Ectodermal cell (in vitro differentiated cells): ENCODE measurements at regions not wholly inside any gene's neighbourhood (a gene's known extent, or its start where the extent isn't known, plus 50 kb on each side); places are given as distances from the start of the nearest gene placed in this dataset.

Source experiments
- H3K27ac ChIP-seq: 2 replicates; pipeline ENCODE4 v1.7.0; 2013; ENCODE audit warnings: mild to moderate bottlenecking, low read depth, low read length; ENCODE audit not compliant: insufficient read depth, poor library complexity, severe bottlenecking
- H3K27me3 ChIP-seq: 2 replicates; pipeline ENCODE4 v1.7.0; 2013; ENCODE audit warnings: mild to moderate bottlenecking, low read length; ENCODE audit not compliant: insufficient read depth, control insufficient read depth, poor library complexity, severe bottlenecking
- H3K36me3 ChIP-seq: one replicate; pipeline ENCODE4 v1.7.0; 2013; ENCODE audit warnings: low read length; ENCODE audit not compliant: control insufficient read depth, insufficient read depth
- H3K4me1 ChIP-seq: one replicate; pipeline ENCODE4 v1.7.0; 2013; ENCODE audit warnings: low read length; ENCODE audit not compliant: control insufficient read depth, insufficient read depth
- H3K4me3 ChIP-seq: 2 replicates; pipeline ENCODE4 v1.7.0; 2013; ENCODE audit warnings: low read depth, low read length, control low read depth; ENCODE audit not compliant: insufficient read depth
- H3K9me3 ChIP-seq: 2 replicates; pipeline ENCODE4 v1.7.0; 2013; ENCODE audit warnings: mild to moderate bottlenecking, low read length, moderate library complexity; ENCODE audit not compliant: control insufficient read depth
- WGBS, 2 experiments: methylation state at CpG; one replicate each; pipeline ENCODE4 v1.1.7; 2013; ENCODE audit warnings: missing lambda C conversion rate in 2 of 2; 5-methylcytosine and 5-hydroxymethylcytosine counted together

DNA sequence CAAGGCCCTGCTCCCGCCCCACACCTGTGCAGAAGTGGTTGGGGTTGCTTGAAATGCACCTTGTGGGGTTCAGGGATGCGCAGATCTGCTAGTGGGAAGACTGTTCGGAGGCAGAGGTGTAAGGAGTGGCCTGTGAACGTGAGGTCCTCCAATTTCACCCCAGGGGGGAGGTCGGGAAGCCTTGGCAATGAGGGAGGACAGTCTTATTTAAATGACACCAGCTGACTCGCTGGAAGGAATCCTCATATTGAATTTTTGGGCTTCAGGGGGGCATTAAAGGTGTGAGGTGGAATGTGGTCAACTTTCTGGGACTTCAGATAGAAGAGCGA, 218.8 kb upstream of the CELF2 start:
- Histone ChIP-seq H3K4me1 (peaks cover 19% of the 10 kb centered on the region), H3K4me3 (no peak overlapping the region), H3K27ac (no peak overlapping the region), H3K27me3 (no peaks in the 10 kb centered on the region), H3K36me3 (no peaks in the 10 kb centered on the region), H3K9me3 (no peaks in the 10 kb centered on the region)
- 68 to 69% methylated on average over 7 of the region's 7 CpGs for WGBS, 2 experiments

DNA sequence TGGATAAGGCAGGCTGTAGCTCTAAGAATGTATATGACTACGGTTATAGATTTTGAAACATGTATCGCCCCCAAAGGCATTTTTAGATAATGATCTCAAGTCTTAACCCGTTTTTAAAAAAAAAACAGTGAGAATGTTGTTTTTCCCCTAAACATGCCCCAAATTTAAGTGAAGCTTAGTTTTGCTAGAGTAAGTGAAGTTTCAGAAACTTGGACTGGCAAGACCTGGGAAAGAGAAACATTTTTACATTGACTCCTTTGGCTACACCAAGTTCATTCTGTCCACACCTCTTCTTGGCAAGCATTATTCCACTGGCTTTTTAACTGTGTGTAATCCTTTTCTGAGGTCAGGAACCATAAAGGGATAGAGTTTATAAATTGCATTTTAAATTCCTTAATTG, 216.7 kb upstream of the CELF2 start:
- no peaks in the 10 kb centered on the region for H3K27me3 ChIP-seq
- no peak overlapping the region for H3K27ac ChIP-seq
- H3K4me3 ChIP-seq = no peak overlapping the region
- no peaks in the 10 kb centered on the region for H3K9me3 ChIP-seq
- 89 to 93% methylated on average over 3 of the region's 3 CpGs for WGBS, 2 experiments
- H3K36me3 ChIP-seq = no peaks in the 10 kb centered on the region
- peaks cover 19% of the 10 kb centered on the region for H3K4me1 ChIP-seq

DNA sequence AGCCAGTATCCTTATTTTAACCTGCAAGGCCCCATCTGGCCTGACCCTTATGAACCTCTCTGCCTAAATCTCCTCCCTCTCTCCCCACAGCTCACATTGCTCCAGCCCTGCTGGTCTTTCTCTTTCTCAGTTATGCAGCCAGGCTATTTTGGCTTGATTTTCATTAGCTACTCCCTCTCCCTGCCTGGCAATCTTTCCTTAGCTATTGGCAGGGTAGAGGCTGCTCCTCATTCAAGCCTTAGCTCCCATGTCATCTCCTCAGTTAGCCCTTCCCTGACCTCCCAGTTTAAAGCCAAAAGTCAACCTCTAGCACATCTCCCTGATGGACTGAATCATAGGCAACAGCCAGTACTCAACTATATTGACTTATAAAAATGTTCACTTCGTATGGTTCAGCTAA, 214.4 kb upstream of the CELF2 start:
- Histone ChIP-seq H3K9me3 (no peaks in the 10 kb centered on the region), H3K4me3 (no peak overlapping the region), H3K4me1 (peaks cover 5% of the 10 kb centered on the region), H3K36me3 (no peaks in the 10 kb centered on the region), H3K27me3 (no peaks in the 10 kb centered on the region), H3K27ac (no peak overlapping the region)
- 100% methylated on average over 1 of the region's 1 CpG for WGBS, 2 experiments

DNA sequence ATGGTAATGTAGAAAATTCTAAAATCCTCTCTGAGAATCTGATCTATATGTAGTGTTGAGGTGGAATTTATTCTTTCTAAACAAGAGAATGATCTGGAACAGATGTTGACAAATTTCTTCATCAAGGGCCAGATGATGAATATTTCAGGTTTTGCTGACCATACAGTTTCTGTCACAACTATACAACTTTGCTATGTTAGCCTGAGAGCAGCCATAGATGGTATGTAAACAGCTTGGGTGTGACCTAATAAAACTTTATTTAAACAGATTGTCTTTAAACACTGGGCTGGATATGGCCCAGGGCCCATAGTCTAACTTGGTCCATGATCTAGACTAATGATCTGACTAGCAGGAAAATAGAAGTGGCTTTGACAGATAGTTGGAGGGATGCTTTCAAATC, 213.6 kb upstream of the CELF2 start:
- no peak overlapping the region for H3K27ac ChIP-seq
- no peak overlapping the region for H3K4me3 ChIP-seq
- H3K4me1 ChIP-seq = no peaks in the 10 kb centered on the region
- H3K36me3 ChIP-seq = no peaks in the 10 kb centered on the region
- H3K9me3 ChIP-seq = no peaks in the 10 kb centered on the region
- no peaks in the 10 kb centered on the region for H3K27me3 ChIP-seq

DNA sequence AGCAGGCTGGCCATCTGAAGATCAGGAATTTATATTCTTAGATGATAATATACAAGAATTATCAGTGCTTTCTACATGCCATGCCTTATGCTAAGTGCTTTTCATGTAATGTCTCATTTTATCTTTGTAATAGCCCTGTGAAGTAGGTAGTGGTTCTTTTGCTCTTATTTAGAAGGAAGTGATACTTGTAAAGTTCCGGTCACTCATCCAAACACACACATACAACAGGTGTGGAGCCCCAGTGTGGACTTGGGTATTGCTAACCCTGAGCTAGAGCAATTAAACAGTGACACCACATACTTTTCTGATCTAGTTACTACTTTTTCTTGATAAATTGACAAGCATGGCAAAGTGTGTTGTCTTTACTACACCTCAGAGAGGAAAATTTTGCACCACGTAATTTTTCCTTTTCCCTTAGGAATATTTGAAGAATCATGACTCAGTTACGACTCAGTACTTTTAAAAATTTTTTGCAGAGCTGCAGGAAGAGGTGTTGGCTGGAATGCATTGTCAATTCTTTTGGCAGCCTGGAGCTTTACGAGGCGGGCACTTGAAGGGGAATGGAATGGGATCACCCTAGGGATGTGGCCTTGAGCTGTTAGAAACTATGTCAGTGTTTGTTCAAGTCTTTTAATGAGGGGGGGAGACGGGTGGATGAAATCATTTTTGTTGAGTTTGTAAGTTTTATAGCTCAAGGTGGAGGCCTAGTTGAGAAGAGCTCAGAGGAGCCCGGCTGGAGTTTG, 212.5 kb upstream of the CELF2 start:
- H3K9me3 ChIP-seq = no peaks in the 10 kb centered on the region
- H3K4me3 ChIP-seq = no peak overlapping the region
- H3K27ac ChIP-seq = no peak overlapping the region
- no peaks in the 10 kb centered on the region for H3K27me3 ChIP-seq
- H3K4me1 ChIP-seq = no peaks in the 10 kb centered on the region
- WGBS, 2 experiments = 82 to 87% methylated on average over 6 to 7 of the region's 7 CpGs
- H3K36me3 ChIP-seq = no peaks in the 10 kb centered on the region

DNA sequence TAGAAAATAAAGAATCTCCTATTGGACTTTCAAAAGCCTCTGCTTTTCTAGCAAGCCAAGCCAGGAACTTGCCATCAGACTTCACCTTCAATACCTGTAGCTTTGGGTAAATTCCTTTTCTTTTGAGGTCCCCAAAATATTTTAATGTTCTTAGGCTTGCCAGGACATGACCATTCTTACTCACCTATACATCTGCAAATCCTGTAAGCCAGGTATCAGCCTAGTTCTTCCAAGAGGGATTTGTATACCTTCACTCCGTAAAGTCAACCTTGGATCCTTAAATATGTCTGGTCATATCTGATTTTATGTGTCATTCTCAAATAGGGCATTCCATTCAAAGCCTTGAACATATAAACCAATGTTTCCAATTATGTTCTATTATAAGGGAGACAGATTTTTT, 210.6 kb upstream of the CELF2 start:
- Histone ChIP-seq H3K4me1 (no peaks in the 10 kb centered on the region), H3K4me3 (no peak overlapping the region), H3K9me3 (no peaks in the 10 kb centered on the region), H3K36me3 (no peaks in the 10 kb centered on the region), H3K27me3 (no peaks in the 10 kb centered on the region), H3K27ac (no peak overlapping the region)
- WGBS, 2 experiments = 100% methylated on average over 1 of the region's 1 CpG

DNA sequence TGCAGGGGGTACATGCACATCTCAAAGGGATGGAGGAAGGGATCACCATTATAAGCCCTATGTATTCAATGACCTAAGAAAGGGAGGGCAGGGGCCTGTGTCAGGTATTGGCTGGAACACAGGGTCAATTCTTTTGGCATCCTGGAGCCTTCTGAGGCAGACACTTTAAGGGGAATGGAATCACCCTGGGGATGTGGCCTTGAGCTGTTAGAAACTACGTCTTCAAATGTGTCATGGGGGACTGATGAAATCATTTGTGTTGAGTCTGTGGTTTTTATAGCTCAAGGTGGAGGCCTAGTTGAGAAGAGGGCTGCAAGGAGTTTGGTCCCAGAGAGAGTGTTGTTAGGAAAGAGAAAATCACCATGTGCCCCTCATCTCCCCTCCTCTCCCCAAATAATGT, 206.1 kb upstream of the CELF2 start:
- H3K4me1 ChIP-seq = no peaks in the 10 kb centered on the region
- no peaks in the 10 kb centered on the region for H3K9me3 ChIP-seq
- H3K4me3 ChIP-seq = no peak overlapping the region
- no peak overlapping the region for H3K27ac ChIP-seq
- WGBS, 2 experiments = 83 to 94% methylated on average over 1 of the region's 1 CpG
- no peaks in the 10 kb centered on the region for H3K27me3 ChIP-seq
- H3K36me3 ChIP-seq = no peaks in the 10 kb centered on the region

DNA sequence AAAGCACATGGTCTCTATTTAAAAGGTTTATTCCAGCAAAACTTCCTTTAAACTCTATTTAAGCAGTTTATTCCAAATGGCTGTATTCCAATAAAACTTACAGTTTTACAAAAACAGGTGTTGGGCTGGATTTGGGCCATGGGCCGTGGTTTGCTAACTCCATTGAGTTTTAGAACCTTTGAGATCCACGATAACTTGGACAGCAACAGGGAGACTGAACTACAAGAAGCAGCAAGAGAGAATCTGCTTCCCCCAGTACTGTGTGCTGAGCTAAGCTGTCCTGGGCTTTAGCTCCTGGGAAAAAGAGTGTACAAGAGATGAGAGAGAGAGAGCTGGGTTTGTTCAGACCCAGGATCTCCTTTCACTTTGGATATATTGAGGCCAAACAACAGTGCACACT, 204.0 kb upstream of the CELF2 start:
- H3K27me3 ChIP-seq = no peaks in the 10 kb centered on the region
- H3K36me3 ChIP-seq = no peaks in the 10 kb centered on the region
- no peaks in the 10 kb centered on the region for H3K9me3 ChIP-seq
- H3K4me1 ChIP-seq = no peaks in the 10 kb centered on the region
- 89 to 94% methylated on average over 2 of the region's 2 CpGs for WGBS, 2 experiments
- H3K4me3 ChIP-seq = no peak overlapping the region
- H3K27ac ChIP-seq = no peak overlapping the region

DNA sequence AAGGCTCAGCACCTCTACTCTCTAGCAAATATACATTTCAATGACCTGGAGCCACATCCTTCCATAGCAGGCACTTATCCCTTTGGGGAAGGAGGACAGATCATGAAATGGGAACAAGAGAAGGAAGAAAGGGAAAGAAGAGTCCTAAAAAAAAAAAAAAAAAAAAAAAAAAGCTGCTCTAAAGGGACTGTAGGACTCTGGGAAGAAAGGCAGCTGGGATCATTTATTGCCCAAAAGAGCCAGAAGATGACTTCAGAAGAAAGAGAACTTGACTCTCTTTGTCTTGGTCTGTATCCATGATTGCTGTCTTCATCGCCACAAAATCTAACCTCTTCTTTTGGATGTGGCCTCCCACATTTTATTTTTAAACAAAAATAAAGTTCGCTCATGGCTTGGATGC, 203.6 kb upstream of the CELF2 start:
- Histone ChIP-seq H3K27me3 (no peaks in the 10 kb centered on the region), H3K4me3 (no peak overlapping the region), H3K4me1 (no peaks in the 10 kb centered on the region), H3K36me3 (no peaks in the 10 kb centered on the region), H3K9me3 (no peaks in the 10 kb centered on the region), H3K27ac (no peak overlapping the region)
- 95 to 100% methylated on average over 2 of the region's 2 CpGs for WGBS, 2 experiments

DNA sequence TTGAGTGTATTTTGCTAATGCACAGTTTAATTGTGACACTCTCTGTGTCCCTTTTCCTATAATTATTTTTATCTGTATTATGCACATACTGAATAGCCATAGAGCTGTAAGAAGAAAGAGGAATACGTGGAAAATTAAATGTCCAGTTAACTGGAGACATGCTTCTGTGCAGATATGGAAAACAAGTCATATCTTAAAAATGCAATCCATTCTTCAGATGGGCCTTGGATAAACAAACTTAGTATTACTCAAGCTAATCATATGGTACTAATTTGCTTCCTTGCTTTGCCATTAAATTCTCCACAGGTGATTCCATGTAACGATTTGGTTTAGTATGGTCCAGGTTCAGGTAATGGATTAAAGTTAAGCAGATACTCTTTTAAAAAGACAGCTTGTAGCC, 201.2 kb upstream of the CELF2 start:
- Histone ChIP-seq H3K9me3 (no peaks in the 10 kb centered on the region), H3K4me1 (no peaks in the 10 kb centered on the region), H3K36me3 (no peaks in the 10 kb centered on the region), H3K27ac (no peak overlapping the region), H3K4me3 (no peak overlapping the region), H3K27me3 (no peaks in the 10 kb centered on the region)
- 89 to 100% methylated on average over 1 to 2 of the region's 2 CpGs for WGBS, 2 experiments

DNA sequence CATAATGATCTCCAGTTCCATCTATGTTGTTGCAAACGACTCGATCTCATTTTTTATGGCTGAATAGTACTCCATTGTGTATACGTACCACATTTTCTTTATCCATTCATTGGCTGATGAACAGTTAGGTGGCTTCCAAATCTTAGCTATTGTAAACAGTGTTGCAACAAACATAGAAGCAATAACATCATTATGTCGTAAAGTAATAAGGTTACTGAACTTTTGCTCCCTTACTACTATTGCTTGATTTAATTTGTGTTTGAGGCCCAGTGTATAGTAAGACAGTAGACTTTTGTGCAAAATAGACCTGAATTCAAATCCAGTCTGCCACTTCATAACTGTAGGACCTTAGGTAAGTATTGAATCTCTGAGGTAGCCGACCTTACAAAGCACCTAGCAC, 200.1 kb upstream of the CELF2 start:
- Histone ChIP-seq H3K9me3 (no peaks in the 10 kb centered on the region), H3K27me3 (no peaks in the 10 kb centered on the region), H3K4me3 (no peak overlapping the region), H3K4me1 (no peaks in the 10 kb centered on the region), H3K27ac (no peak overlapping the region), H3K36me3 (no peaks in the 10 kb centered on the region)
- 79 to 87% methylated on average over 4 to 5 of the region's 5 CpGs for WGBS, 2 experiments
